Stomach (tissue), 8 donors: ENCODE measurements at regions not wholly inside any gene's neighbourhood (a gene's known extent, or its start where the extent isn't known, plus 50 kb on each side); places are given as distances from the start of the nearest gene placed in this dataset.

Experiments
- DNase-seq, 2 donors: peaks; one replicate each; pipeline versions ENCODE4 v3.0.0 to v3.0.0-alpha.2; 2013 to 2019
- H3K27ac ChIP-seq, 5 donors: fragments of 200-600 bp in 4 of 5; sonication (generic) in 4 of 5; one replicate each; pipeline ENCODE4 v1.5.1; 2013 to 2019; ENCODE audit warnings: mild to moderate bottlenecking in 1 of 5, moderate library complexity in 1 of 5
- H3K27me3 ChIP-seq, 3 donors: fragments of 200-600 bp; sonication (generic); one replicate each; pipeline ENCODE4 v1.5.1; 2017 to 2019; ENCODE audit warnings: mixed run types in 1 of 3
- H3K36me3 ChIP-seq, 4 donors: fragments of 200-600 bp; sonication (generic); 1 replicate in 3 of 4; 2 replicates in 1 of 4; pipeline ENCODE4 v1.5.1; 2016 to 2019
- H3K4me1 ChIP-seq, 4 donors: fragments of 200-600 bp; sonication (generic); one replicate each; pipeline ENCODE4 v1.5.1; 2016 to 2019
- H3K4me3 ChIP-seq, 4 donors: fragments of 200-600 bp; sonication (generic) in 3 of 4; one replicate each; pipeline ENCODE4 v1.5.1; 2016 to 2019; ENCODE audit warnings: mild to moderate bottlenecking in 1 of 4
- H3K9me3 ChIP-seq, 4 donors: fragments of 200-600 bp; sonication (generic); one replicate each; pipeline ENCODE4 v1.5.1; 2016 to 2019
- CTCF ChIP-seq, 7 experiments: fragments of 450-650 bp in 4 of 7; fragments of 200-600 bp in 3 of 7; sonication (generic) in 3 of 7; IDR thresholded peaks; one replicate each; pipeline ENCODE4 v1.5.1; 2016 to 2019; ENCODE audit warnings: antibody characterized with exemption in 7 of 7, control low read depth in 2 of 7, mild to moderate bottlenecking in 1 of 7
- EP300 ChIP-seq: sonication (generic); formaldehyde crosslinking; IDR thresholded peaks from one replicate; pipeline ENCODE4 v1.6.1; 2017; ENCODE audit warnings: antibody characterized with exemption
- POLR2A ChIP-seq, 4 donors: fragments of 450-650 bp; IDR thresholded peaks; one replicate each; pipeline ENCODE4 v1.6.1; 2016; ENCODE audit warnings: antibody characterized with exemption in 4 of 4, control low read depth in 2 of 4, mild to moderate bottlenecking in 1 of 4, moderate library complexity in 1 of 4
- POLR2AphosphoS5 ChIP-seq, 3 donors: sonication (generic); formaldehyde crosslinking; IDR thresholded peaks; one replicate each; pipeline ENCODE4 v1.6.1; 2016; ENCODE audit warnings: antibody characterized with exemption in 3 of 3
- WGBS, 5 donors: extraction: QIAGEN DNeasy Blood & Tissue Kit in 3 of 5; methylation state at CpG; one replicate each; pipeline versions ENCODE4 v1.1.5 to v1.1.7; 2013 to 2018; 5-methylcytosine and 5-hydroxymethylcytosine counted together
- intact Hi-C: fragments of 100-400 bp; cut with DNase I; formaldehyde crosslinking; loops from one replicate; pipeline ENCODE4 v1.15.1; 2023; ENCODE audit warnings: low total_unique reads
- donor health status: healthy with polysubstance abuse.
- donor health status: Bipolar disorder and iron deficiency.
- donor health status: healthy.

- TF ChIP-seq POLR2AphosphoS5 (IDR thresholded peaks at IDR 0.05) (no peak), EP300 (no peak), CTCF (IDR thresholded peaks at IDR 0.05) (no peak), POLR2A (IDR thresholded peaks at IDR 0.05) (no peak)
- intact Hi-C loops, result no loop called here
- Histone ChIP-seq H3K36me3 (no peaks in the 10 kb centered on the region), H3K4me3 (no peak overlapping the region), H3K27me3 (no peaks in the 10 kb centered on the region), H3K9me3 (no peaks in the 10 kb centered on the region), H3K27ac (no peak overlapping the region), H3K4me1 (peaks cover 15 to 33% (median 18%) of the 10 kb centered on the region in 4 donors)
- DNase-seq, result no peak
- WGBS, 5 donors, result 46 to 66% (median 59%) methylated on average over 1 of the region's 1 CpG
Measured at GRCh38 chr14:31949709-31950108, 127.4 kb upstream of the ARHGAP5 start.

GRCh38 chr14:31950331-31950730 lies 126.8 kb upstream of the ARHGAP5 start:
- no peak for TF ChIP-seq CTCF (IDR thresholded peaks at IDR 0.05)
- H3K27me3 ChIP-seq, result no peaks in the 10 kb centered on the region
- H3K9me3 ChIP-seq, result no peaks in the 10 kb centered on the region
- intact Hi-C loops, result no loop called here
- peaks cover 15 to 27% (median 17%) of the 10 kb centered on the region in 4 donors for H3K4me1 ChIP-seq
- DNase-seq, result no peak
- no peak overlapping the region for H3K4me3 ChIP-seq
- peak overlapping the region in 1 of 5 donors; percentile 38 for H3K27ac ChIP-seq
- H3K36me3 ChIP-seq, result no peaks in the 10 kb centered on the region
- WGBS, 5 donors, result 51 to 63% (median 61%) methylated on average over 7 of the region's 7 CpGs

- H3K36me3 ChIP-seq, result no peaks in the 10 kb centered on the region
- peaks cover 15 to 26% (median 17%) of the 10 kb centered on the region in 4 donors for H3K4me1 ChIP-seq
- no peaks in the 10 kb centered on the region for H3K27me3 ChIP-seq
- no peak overlapping the region for H3K4me3 ChIP-seq
- peak; percentile 64 to 93 for DNase-seq
- WGBS, 5 donors, result 16 to 27% (median 21%) methylated on average over 19 of the region's 19 CpGs
- no peak for TF ChIP-seq POLR2A (IDR thresholded peaks at IDR 0.05)
- no peak for TF ChIP-seq POLR2AphosphoS5 (IDR thresholded peaks at IDR 0.05)
- TF ChIP-seq EP300, result no peak
- no peak for TF ChIP-seq CTCF (IDR thresholded peaks at IDR 0.05)
- H3K27ac ChIP-seq, result peak overlapping the region in 3 of 5 donors; percentile 10 to 40 (median 38)
- no peaks in the 10 kb centered on the region for H3K9me3 ChIP-seq
- intact Hi-C loops, result no loop called here
Measured at GRCh38 chr14:31950764-31951637, 126.1 kb upstream of the ARHGAP5 start.

GRCh38 chr14:31951638-31951964 lies 125.5 kb upstream of the ARHGAP5 start:
- 35 to 62% (median 53%) methylated on average over 4 of the region's 4 CpGs for WGBS, 5 donors
- Histone ChIP-seq H3K27ac (peak overlapping the region in 1 of 5 donors; percentile 10), H3K36me3 (no peaks in the 10 kb centered on the region), H3K9me3 (no peaks in the 10 kb centered on the region), H3K4me3 (no peak overlapping the region), H3K27me3 (no peaks in the 10 kb centered on the region), H3K4me1 (peaks cover 15 to 26% (median 17%) of the 10 kb centered on the region in 4 donors)
- intact Hi-C loops, result no loop called here
- no peak for DNase-seq
- no peak for TF ChIP-seq CTCF (IDR thresholded peaks at IDR 0.05)
- TF ChIP-seq EP300, result no peak
- no peak for TF ChIP-seq POLR2A (IDR thresholded peaks at IDR 0.05)
- TF ChIP-seq POLR2AphosphoS5 (IDR thresholded peaks at IDR 0.05), result no peak
